Natural killer cell (primary cell): ENCODE measurements at regions not wholly inside any gene's neighbourhood (a gene's known extent, or its start where the extent isn't known, plus 50 kb on each side); places are given as distances from the start of the nearest gene placed in this dataset.

Experiments
- ATAC-seq, 3 donors: fragments of 150-1000 bp in 2 of 3; fragments of 200-7000 bp in 1 of 3; cut with Tn5 transposase; 1 replicate in 1 of 3; 2 replicates in 2 of 3; pipeline ENCODE4 v1.10.0; 2021; ENCODE audit warnings: mild to moderate bottlenecking in 2 of 3, moderate library complexity in 2 of 3
- DNase-seq, 2 donors: peaks; one replicate each; pipeline versions ENCODE4 v3.0.0 to v3.0.0-alpha.2; 2013 to 2021; ENCODE audit warnings: mixed read lengths in 1 of 2
- H3K27ac ChIP-seq: one replicate; pipeline ENCODE4 v1.5.1; 2013; ENCODE audit warnings: mild to moderate bottlenecking, low read length
- H3K27me3 ChIP-seq: one replicate; pipeline ENCODE4 v1.6.1; 2013; ENCODE audit warnings: low read length; ENCODE audit not compliant: control insufficient read depth, insufficient read depth
- H3K36me3 ChIP-seq: one replicate; pipeline ENCODE4 v1.6.1; 2013; ENCODE audit warnings: low read length; ENCODE audit not compliant: control insufficient read depth, insufficient read depth
- H3K4me1 ChIP-seq: one replicate; pipeline ENCODE4 v1.6.1; 2013; ENCODE audit warnings: low read length; ENCODE audit not compliant: control insufficient read depth, insufficient read depth
- H3K4me3 ChIP-seq: one replicate; pipeline ENCODE4 v1.5.1; 2013; ENCODE audit warnings: low read length
- H3K9me3 ChIP-seq: one replicate; pipeline ENCODE4 v1.6.1; 2013; ENCODE audit warnings: low read length; ENCODE audit not compliant: control insufficient read depth, insufficient read depth
- H3K27ac Mint-ChIP-seq, 2 donors: one replicate each; pipeline ENCODE4 v1.8.0; 2022; ENCODE audit warnings: mild to moderate bottlenecking in 2 of 2, mixed read lengths in 2 of 2, moderate library complexity in 1 of 2
- H3K27me3 Mint-ChIP-seq, 2 donors: one replicate each; pipeline ENCODE4 v1.8.0; 2022; ENCODE audit warnings: low read depth in 2 of 2, mixed read lengths in 2 of 2
- H3K36me3 Mint-ChIP-seq: one replicate; pipeline ENCODE4 v1.8.0; 2022; ENCODE audit warnings: mixed read lengths
- H3K4me1 Mint-ChIP-seq, 2 donors: one replicate each; pipeline ENCODE4 v1.8.0; 2022; ENCODE audit warnings: mixed read lengths in 2 of 2
- H3K4me3 Mint-ChIP-seq: one replicate; pipeline ENCODE4 v1.8.0; 2022; ENCODE audit warnings: mild to moderate bottlenecking, moderate library complexity, mixed read lengths
- H3K9me3 Mint-ChIP-seq, 2 donors: one replicate each; pipeline ENCODE4 v1.8.0; 2022; ENCODE audit warnings: mixed read lengths in 2 of 2
- CTCF ChIP-seq: fragments of 200-600 bp; IDR thresholded peaks from one replicate; pipeline ENCODE4 v1.8.0; 2022; ENCODE audit warnings: antibody characterized with exemption
- WGBS: methylation state at CpG from one replicate; pipeline ENCODE4 v1.1.7; 2013; ENCODE audit warnings: missing lambda C conversion rate; ENCODE audit not compliant: insufficient coverage; 5-methylcytosine and 5-hydroxymethylcytosine counted together
- intact Hi-C: fragments of 100-400 bp; cut with micrococcal nuclease; formaldehyde crosslinking; loops from one replicate; pipeline ENCODE4 v1.14.2; 2022

GRCh38 chr2:237217995-237218616, 132.4 kb downstream of the COPS8 start:
- no peak overlapping the region for H3K27ac ChIP-seq
- Mint-ChIP-seq H3K27me3 (peaks cover 12 to 31% of the 10 kb centered on the region in 2 donors), H3K27ac (no peak overlapping the region), H3K4me1 (no peaks in the 10 kb centered on the region), H3K9me3 (no peaks in the 10 kb centered on the region), H3K36me3 (no peaks in the 10 kb centered on the region), H3K4me3 (no peak overlapping the region)
- intact Hi-C loops: no loop called here
- H3K9me3 ChIP-seq: no peaks in the 10 kb centered on the region
- H3K27me3 ChIP-seq: no peaks in the 10 kb centered on the region
- ATAC-seq (no peak), DNase-seq (no peak)
- H3K4me3 ChIP-seq: no peak overlapping the region
- no peak for TF ChIP-seq CTCF
- H3K4me1 ChIP-seq: no peaks in the 10 kb centered on the region
- 78% methylated on average over 6 of the region's 7 CpGs for WGBS
- no peaks in the 10 kb centered on the region for H3K36me3 ChIP-seq

GRCh38 chr2:237218756-237219155, 133.1 kb downstream of the COPS8 start:
- DNase-seq (no peak), ATAC-seq (no peak)
- Mint-ChIP-seq H3K9me3 (no peaks in the 10 kb centered on the region), H3K27ac (no peak overlapping the region), H3K27me3 (peaks cover 12 to 31% of the 10 kb centered on the region in 2 donors), H3K4me1 (no peaks in the 10 kb centered on the region), H3K4me3 (no peak overlapping the region), H3K36me3 (no peaks in the 10 kb centered on the region)
- intact Hi-C loops: no loop called here
- WGBS: 75% methylated on average over 1 of the region's 2 CpGs
- no peaks in the 10 kb centered on the region for H3K9me3 ChIP-seq
- no peak for TF ChIP-seq CTCF
- no peak overlapping the region for H3K4me3 ChIP-seq
- H3K27me3 ChIP-seq: no peaks in the 10 kb centered on the region
- H3K27ac ChIP-seq: no peak overlapping the region
- H3K4me1 ChIP-seq: no peaks in the 10 kb centered on the region
- H3K36me3 ChIP-seq: no peaks in the 10 kb centered on the region

- no peaks in the 10 kb centered on the region for H3K9me3 ChIP-seq
- H3K27me3 Mint-ChIP-seq: peaks cover 12 to 31% of the 10 kb centered on the region in 2 donors
- H3K4me1 Mint-ChIP-seq: no peaks in the 10 kb centered on the region
- no peaks in the 10 kb centered on the region for H3K27me3 ChIP-seq
- H3K36me3 ChIP-seq: no peaks in the 10 kb centered on the region
- TF ChIP-seq CTCF: no peak
- no peak for DNase-seq
- no peaks in the 10 kb centered on the region for H3K9me3 Mint-ChIP-seq
- H3K27ac Mint-ChIP-seq: no peak overlapping the region
- H3K4me1 ChIP-seq: no peaks in the 10 kb centered on the region
- no peak overlapping the region for H3K27ac ChIP-seq
- no peak overlapping the region for H3K4me3 ChIP-seq
- no peak overlapping the region for H3K4me3 Mint-ChIP-seq
- intact Hi-C loops: no loop called here
- no peak for ATAC-seq
- 60% methylated on average over 1 of the region's 4 CpGs for WGBS
- no peaks in the 10 kb centered on the region for H3K36me3 Mint-ChIP-seq
Observed at GRCh38 chr2:237219826-237220225, 134.1 kb downstream of the COPS8 start.

GRCh38 chr2:237221443-237221842, 135.8 kb downstream of the COPS8 start:
- H3K27ac Mint-ChIP-seq: no peak overlapping the region
- ATAC-seq: peak in 1 of 3 donors; percentile 27
- H3K4me1 Mint-ChIP-seq: no peaks in the 10 kb centered on the region
- no peaks in the 10 kb centered on the region for H3K27me3 ChIP-seq
- no peak overlapping the region for H3K27ac ChIP-seq
- no peak for DNase-seq
- H3K9me3 ChIP-seq: no peaks in the 10 kb centered on the region
- H3K4me3 ChIP-seq: no peak overlapping the region
- H3K36me3 ChIP-seq: no peaks in the 10 kb centered on the region
- H3K4me3 Mint-ChIP-seq: no peak overlapping the region
- no peaks in the 10 kb centered on the region for H3K36me3 Mint-ChIP-seq
- H3K4me1 ChIP-seq: no peaks in the 10 kb centered on the region
- intact Hi-C loops: no loop called here
- whole genome bisulfite sequencing: 37% methylated on average over 8 of the region's 8 CpGs
- no peak for TF ChIP-seq CTCF
- peaks cover 12 to 31% of the 10 kb centered on the region in 2 donors for H3K27me3 Mint-ChIP-seq
- H3K9me3 Mint-ChIP-seq: no peaks in the 10 kb centered on the region
